Esophagus muscularis mucosa (tissue), 4 donors: ENCODE measurements at regions not wholly inside any gene's neighbourhood (a gene's known extent, or its start where the extent isn't known, plus 50 kb on each side); places are given as distances from the start of the nearest gene placed in this dataset.

Source experiments
- DNase-seq: peaks from one replicate; pipeline ENCODE4 v3.0.0-alpha.2; 2017; ENCODE audit errors: extremely low spot score
- H3K27ac ChIP-seq, 4 donors: fragments of 200-600 bp; sonication (generic); replicated peaks in 1 of 4; 1 replicate in 3 of 4; 2 replicates in 1 of 4; pipeline ENCODE4 v1.5.1; 2016 to 2019; ENCODE audit warnings: mild to moderate bottlenecking in 1 of 4
- H3K27me3 ChIP-seq, 4 donors: fragments of 200-600 bp; sonication (generic); one replicate each; pipeline versions ENCODE4 v1.5.1 to v1.6.0; 2016 to 2019
- H3K36me3 ChIP-seq, 4 donors: fragments of 200-600 bp; sonication (generic); one replicate each; pipeline ENCODE4 v1.5.1; 2016 to 2019
- H3K4me1 ChIP-seq, 4 donors: fragments of 200-600 bp; sonication (generic); one replicate each; pipeline ENCODE4 v1.5.1; 2016 to 2019
- H3K4me3 ChIP-seq, 4 donors: fragments of 200-600 bp; sonication (generic); 1 replicate in 2 of 4; 2 replicates in 2 of 4; pipeline ENCODE4 v1.5.1; 2016 to 2019; ENCODE audit warnings: mild to moderate bottlenecking in 4 of 4, moderate library complexity in 1 of 4
- H3K9me3 ChIP-seq, 4 donors: fragments of 200-600 bp; sonication (generic); 1 replicate in 3 of 4; 2 replicates in 1 of 4; pipeline ENCODE4 v1.5.1; 2016 to 2019
- CTCF ChIP-seq, 3 experiments: fragments of 200-600 bp in 2 of 3; fragments of 450-650 bp in 1 of 3; sonication (generic) in 2 of 3; IDR thresholded peaks; one replicate each; pipeline ENCODE4 v1.5.1; 2017 to 2019; ENCODE audit warnings: antibody characterized with exemption in 3 of 3, mild to moderate bottlenecking in 2 of 3, moderate library complexity in 1 of 3
- EP300 ChIP-seq: sonication (generic); formaldehyde crosslinking; IDR thresholded peaks from one replicate; pipeline ENCODE4 v1.6.1; 2017; ENCODE audit warnings: antibody characterized with exemption
- POLR2A ChIP-seq: fragments of 450-650 bp; IDR thresholded peaks from one replicate; pipeline ENCODE4 v1.6.1; 2017; ENCODE audit warnings: antibody characterized with exemption, moderate library complexity, mild to moderate bottlenecking, low read depth
- POLR2AphosphoS5 ChIP-seq, 2 donors: sonication (generic); formaldehyde crosslinking; IDR thresholded peaks; one replicate each; pipeline ENCODE4 v1.6.1; 2017; ENCODE audit warnings: antibody characterized with exemption in 2 of 2
- WGBS: methylation state at CpG from one replicate; pipeline ENCODE4 v1.1.5; 2018; 5-methylcytosine and 5-hydroxymethylcytosine counted together
- intact Hi-C: fragments of 100-400 bp; cut with DNase I; formaldehyde crosslinking; loops from one replicate; pipeline ENCODE4 v1.15.1; 2023

- WGBS: 89% methylated on average over 1 of the region's 1 CpG
- intact Hi-C loops: loop anchor here (10.0 kb wide), 1 partner anchor 624 kb away; no protein-coding TSS in a partner anchor
- DNase-seq: no peak
- Histone ChIP-seq H3K27ac (no peak overlapping the region), H3K9me3 (peaks cover 0 to 10% (median 8%) of the 10 kb centered on the region in 4 donors), H3K4me3 (no peak overlapping the region), H3K27me3 (no peaks in the 10 kb centered on the region), H3K4me1 (no peaks in the 10 kb centered on the region), H3K36me3 (no peaks in the 10 kb centered on the region)
- no peak for TF ChIP-seq CTCF (IDR thresholded peaks at IDR 0.05)
- TF ChIP-seq POLR2A: no peak
- TF ChIP-seq EP300: no peak
- no peak for TF ChIP-seq POLR2AphosphoS5 (IDR thresholded peaks at IDR 0.05)
Measured at GRCh38 chr1:222168621-222169020, 379.3 kb downstream of the HHIPL2 start.

GRCh38 chr1:222167896-222168295, 380.0 kb downstream of the HHIPL2 start:
- TF ChIP-seq POLR2AphosphoS5 (IDR thresholded peaks at IDR 0.05) (no peak), CTCF (IDR thresholded peaks at IDR 0.05) (no peak), POLR2A (no peak), EP300 (no peak)
- Histone ChIP-seq H3K4me1 (no peaks in the 10 kb centered on the region), H3K4me3 (no peak overlapping the region), H3K36me3 (no peaks in the 10 kb centered on the region), H3K27me3 (no peaks in the 10 kb centered on the region), H3K27ac (no peak overlapping the region), H3K9me3 (peaks cover 0 to 10% (median 8%) of the 10 kb centered on the region in 4 donors)
- 87% methylated on average over 1 of the region's 1 CpG for WGBS
- DNase-seq: no peak
- intact Hi-C loops: loop anchor here (10.0 kb wide), 1 partner anchor 623 kb away; no protein-coding TSS in a partner anchor

GRCh38 chr1:222167111-222167510, 380.8 kb downstream of the HHIPL2 start:
- WGBS: 84% methylated on average over 3 of the region's 3 CpGs
- no peaks in the 10 kb centered on the region for H3K27me3 ChIP-seq
- TF ChIP-seq CTCF (IDR thresholded peaks at IDR 0.05) (peak; percentile 26 to 45 (median 34)), POLR2A (no peak)
- no peak for DNase-seq
- H3K36me3 ChIP-seq: no peaks in the 10 kb centered on the region
- H3K4me3 ChIP-seq: no peak overlapping the region
- intact Hi-C loops: loop anchor here (10.0 kb wide), 1 partner anchor 622 kb away; no protein-coding TSS in a partner anchor
- H3K9me3 ChIP-seq: peaks cover 0 to 10% (median 3%) of the 10 kb centered on the region in 4 donors
- no peak overlapping the region for H3K27ac ChIP-seq
- H3K4me1 ChIP-seq: no peaks in the 10 kb centered on the region

GRCh38 chr1:222165629-222166028, 382.3 kb downstream of the HHIPL2 start:
- no peaks in the 10 kb centered on the region for H3K4me1 ChIP-seq
- no peak for TF ChIP-seq POLR2AphosphoS5 (IDR thresholded peaks at IDR 0.05)
- TF ChIP-seq POLR2A: no peak
- TF ChIP-seq CTCF (IDR thresholded peaks at IDR 0.05): no peak
- TF ChIP-seq EP300: no peak
- H3K27ac ChIP-seq: no peak overlapping the region
- peaks cover 0 to 2% (median 0%) of the 10 kb centered on the region in 4 donors for H3K9me3 ChIP-seq
- DNase-seq: no peak
- no peaks in the 10 kb centered on the region for H3K36me3 ChIP-seq
- no peak overlapping the region for H3K4me3 ChIP-seq
- 67% methylated on average over 3 of the region's 3 CpGs for WGBS
- intact Hi-C loops: loop anchor here (10.0 kb wide), 1 partner anchor 621 kb away; no protein-coding TSS in a partner anchor
- no peaks in the 10 kb centered on the region for H3K27me3 ChIP-seq

GRCh38 chr1:222163895-222164294, 384.0 kb downstream of the HHIPL2 start:
- no peak for DNase-seq
- Histone ChIP-seq H3K27ac (no peak overlapping the region), H3K4me3 (no peak overlapping the region), H3K27me3 (no peaks in the 10 kb centered on the region), H3K36me3 (no peaks in the 10 kb centered on the region), H3K4me1 (no peaks in the 10 kb centered on the region), H3K9me3 (no peaks in the 10 kb centered on the region)
- intact Hi-C loops: loop anchor here (10.0 kb wide), 1 partner anchor 619 kb away; no protein-coding TSS in a partner anchor
- no peak for TF ChIP-seq POLR2A
- TF ChIP-seq CTCF (IDR thresholded peaks at IDR 0.05): no peak
- TF ChIP-seq EP300: no peak
- TF ChIP-seq POLR2AphosphoS5 (IDR thresholded peaks at IDR 0.05): no peak
- 47% methylated on average over 2 of the region's 2 CpGs for WGBS
